B cell (primary cell): ENCODE measurements at regions not wholly inside any gene's neighbourhood (a gene's known extent, or its start where the extent isn't known, plus 50 kb on each side); places are given as distances from the start of the nearest gene placed in this dataset.

ENCODE experiments used
- ATAC-seq: fragments of 200-7000 bp; cut with Tn5 transposase; one replicate; pipeline ENCODE4 v1.10.0; 2021; ENCODE audit warnings: low read depth, mild to moderate bottlenecking, moderate number of reproducible peaks, moderate library complexity
- CTCF ChIA-PET: fragments of 350-600 bp; sonication (Branson Sonifier 250); formaldehyde crosslinking; loops from one replicate; lab custom pipeline; 2021; ENCODE audit warnings: antibody characterized with exemption, inconsistent platforms; lab: Charles Lee
- POLR2A ChIA-PET: fragments of 350-600 bp; sonication (Branson Sonifier 250); formaldehyde crosslinking; loops from one replicate; lab custom pipeline; 2021; ENCODE audit warnings: antibody characterized with exemption; lab: Charles Lee
- DNase-seq: peaks from one replicate; pipeline ENCODE4 v3.0.0; 2013
- H2AFZ ChIP-seq: 2 replicates; pipeline ENCODE4 v1.6.1; 2012; ENCODE audit warnings: mild to moderate bottlenecking, low read depth, low read length; ENCODE audit not compliant: insufficient read depth, poor library complexity, severe bottlenecking
- H3K27ac ChIP-seq, 2 donors: 1 replicate in 1 of 2; 2 replicates in 1 of 2; pipeline ENCODE4 v1.5.1; 2012 to 2013; ENCODE audit warnings: low read length in 2 of 2, mild to moderate bottlenecking in 2 of 2, moderate library complexity in 1 of 2
- H3K27me3 ChIP-seq, 4 experiments: fragments of 200-600 bp in 1 of 4; sonication (generic) in 1 of 4; replicated peaks in 1 of 4; 1 replicate in 2 of 4; 2 replicates in 2 of 4; pipeline versions ENCODE4 v1.6.1 to v1.7.0; 2013 to 2016; ENCODE audit warnings: low read length in 3 of 4, mild to moderate bottlenecking in 2 of 4, mixed read lengths in 1 of 4, moderate library complexity in 1 of 4; ENCODE audit not compliant: insufficient read depth in 4 of 4, control insufficient read depth in 3 of 4; ENCODE audit errors: control extremely low read depth in 1 of 4
- H3K36me3 ChIP-seq, 2 experiments: replicated peaks in 1 of 2; 1 replicate in 1 of 2; 2 replicates in 1 of 2; pipeline versions ENCODE4 v1.6.1 to v1.7.1; 2013; ENCODE audit warnings: low read length in 1 of 2; ENCODE audit not compliant: insufficient read depth in 2 of 2, control insufficient read depth in 1 of 2; ENCODE audit errors: control extremely low read depth in 1 of 2, extremely low read depth in 1 of 2
- H3K4me1 ChIP-seq, 2 donors: fragments of 200-600 bp in 1 of 2; sonication (generic) in 1 of 2; 1 replicate in 1 of 2; 2 replicates in 1 of 2; pipeline versions ENCODE4 v1.5.1 to v1.6.1; 2013 to 2017; ENCODE audit warnings: low read length in 2 of 2; ENCODE audit not compliant: control insufficient read depth in 2 of 2, insufficient read depth in 2 of 2
- H3K4me2 ChIP-seq: replicated peaks from 2 replicates; pipeline ENCODE3; 2012; ENCODE audit warnings: mild to moderate bottlenecking, low read depth, low read length; ENCODE audit not compliant: poor library complexity, severe bottlenecking
- H3K4me3 ChIP-seq, 5 experiments: fragments of 200-600 bp in 1 of 5; sonication (generic) in 1 of 5; 1 replicate in 3 of 5; 2 replicates in 2 of 5; pipeline versions ENCODE4 v1.5.1 to v1.7.0; 2011 to 2016; ENCODE audit warnings: low read length in 4 of 5, mild to moderate bottlenecking in 4 of 5, low read depth in 2 of 5, control low read depth in 1 of 5, moderate library complexity in 1 of 5; ENCODE audit not compliant: insufficient read depth in 1 of 5; ENCODE audit errors: control extremely low read depth in 1 of 5, extremely low read depth in 1 of 5
- H3K79me2 ChIP-seq: fragments of 200-600 bp; sonication (generic); one replicate; pipeline ENCODE4 v1.6.0; 2016; ENCODE audit warnings: low read length; ENCODE audit not compliant: control insufficient read depth, insufficient read depth
- H3K9ac ChIP-seq: fragments of 200-600 bp; sonication (generic); 2 replicates; pipeline ENCODE4 v1.6.1; 2017; ENCODE audit warnings: mild to moderate bottlenecking, low read length, moderate library complexity
- H3K9me3 ChIP-seq, 3 donors: one replicate each; pipeline versions ENCODE4 v1.6.1 to v1.7.1; 2013; ENCODE audit warnings: low read length in 2 of 3; ENCODE audit not compliant: control insufficient read depth in 2 of 3, insufficient read depth in 1 of 3; ENCODE audit errors: control extremely low read depth in 1 of 3
- H4K20me1 ChIP-seq: 2 replicates; pipeline ENCODE4 v1.6.0; 2012; ENCODE audit warnings: mild to moderate bottlenecking, low read length; ENCODE audit not compliant: insufficient read depth, control insufficient read depth, poor library complexity, severe bottlenecking
- H3K27ac Mint-ChIP-seq: one replicate; pipeline ENCODE4 v1.8.0; 2021; ENCODE audit warnings: mixed read lengths
- H3K27me3 Mint-ChIP-seq: one replicate; pipeline ENCODE4 v1.8.0; 2021; ENCODE audit warnings: mixed read lengths
- H3K4me1 Mint-ChIP-seq: one replicate; pipeline ENCODE4 v1.8.0; 2021; ENCODE audit warnings: mixed read lengths
- H3K4me3 Mint-ChIP-seq: one replicate; pipeline ENCODE4 v1.8.0; 2021; ENCODE audit warnings: mixed read lengths
- H3K9me3 Mint-ChIP-seq: one replicate; pipeline ENCODE4 v1.8.0; 2022; ENCODE audit warnings: mixed read lengths; ENCODE audit not compliant: insufficient read depth
- CTCF ChIP-seq: fragments of 200-600 bp; IDR thresholded peaks from one replicate; pipeline ENCODE4 v1.8.0; 2022; ENCODE audit warnings: antibody characterized with exemption, mild to moderate bottlenecking
- EZH2 ChIP-seq: IDR thresholded peaks from 2 replicates; pipeline ENCODE4 v1.6.1; 2012; ENCODE audit warnings: borderline replicate concordance, low read depth, mild to moderate bottlenecking, moderate library complexity, low read length; ENCODE audit not compliant: insufficient read depth, poor library complexity, severe bottlenecking
- WGBS: methylation state at CpG from one replicate; pipeline ENCODE4 v1.1.5; 2013; ENCODE audit warnings: missing lambda C conversion rate; ENCODE audit not compliant: insufficient coverage; 5-methylcytosine and 5-hydroxymethylcytosine counted together
- intact Hi-C: fragments of 100-400 bp; cut with micrococcal nuclease; formaldehyde crosslinking; loops from one replicate; pipeline ENCODE4 v1.10.0; 2022

GRCh38 chr6:66200390-66200789 is 493.4 kb upstream of the EYS start:
- intact Hi-C loops: no loop called here
- no CpG with 5 or more reads among the region's 2 CpGs for WGBS
- Histone ChIP-seq H3K9me3 (peaks cover 0 to 5% (median 4%) of the 10 kb centered on the region in 3 donors), H3K27ac (no peak overlapping the region), H3K79me2 (no peaks in the 10 kb centered on the region), H3K4me1 (no peaks in the 10 kb centered on the region), H3K36me3 (no peaks in the 10 kb centered on the region), H2AFZ (no peak overlapping the region), H3K4me2 (no peak overlapping the region), H3K9ac (no peak overlapping the region), H3K4me3 (no peak overlapping the region), H3K27me3 (no peaks in the 10 kb centered on the region), H4K20me1 (no peaks in the 10 kb centered on the region)
- H3K4me3 Mint-ChIP-seq: no peak overlapping the region
- POLR2A ChIA-PET: no interaction called here
- H3K27ac Mint-ChIP-seq: no peak overlapping the region
- ATAC-seq (no peak), DNase-seq (no peak)
- CTCF ChIA-PET: no interaction called here
- H3K27me3 Mint-ChIP-seq: no peaks in the 10 kb centered on the region
- no peaks in the 10 kb centered on the region for H3K4me1 Mint-ChIP-seq
- TF ChIP-seq CTCF (no peak), EZH2 (no peak)
- no peaks in the 10 kb centered on the region for H3K9me3 Mint-ChIP-seq

GRCh38 chr6:66199171-66199570 is 492.1 kb upstream of the EYS start:
- Mint-ChIP-seq H3K4me3 (no peak overlapping the region), H3K4me1 (no peaks in the 10 kb centered on the region), H3K27ac (no peak overlapping the region), H3K9me3 (no peaks in the 10 kb centered on the region), H3K27me3 (no peaks in the 10 kb centered on the region)
- no peaks in the 10 kb centered on the region for H3K4me1 ChIP-seq
- DNase-seq: no peak
- H3K27me3 ChIP-seq: no peaks in the 10 kb centered on the region
- no peak for ATAC-seq
- H3K9me3 ChIP-seq: peaks cover 0 to 5% (median 4%) of the 10 kb centered on the region in 3 donors
- H3K79me2 ChIP-seq: no peaks in the 10 kb centered on the region
- no peak overlapping the region for H3K27ac ChIP-seq
- intact Hi-C loops: no loop called here
- no peak overlapping the region for H2AFZ ChIP-seq
- H3K4me3 ChIP-seq: no peak overlapping the region
- ChIA-PET CTCF (no interaction called here), POLR2A (no interaction called here)
- H3K4me2 ChIP-seq: no peak overlapping the region
- H3K36me3 ChIP-seq: no peaks in the 10 kb centered on the region
- H4K20me1 ChIP-seq: no peaks in the 10 kb centered on the region
- TF ChIP-seq CTCF: no peak
- TF ChIP-seq EZH2: no peak
- WGBS: no CpG with 5 or more reads among the region's 2 CpGs
- H3K9ac ChIP-seq: no peak overlapping the region
